D721Med (cell line): ENCODE measurements at regions not wholly inside any gene's neighbourhood (a gene's known extent, or its start where the extent isn't known, plus 50 kb on each side); places are given as distances from the start of the nearest gene placed in this dataset.

ENCODE experiments used
- DNase-seq: peaks from one replicate; pipeline ENCODE4 v3.0.0; 2011; ENCODE audit warnings: low spot score; ENCODE audit not compliant: insufficient read length
- FAIRE-seq: peaks from 2 replicates; lab custom pipeline; 2011; peaks lifted over from hg19 to GRCh38; lab: Jason Lieb, UNC
- CTCF ChIP-seq: IDR thresholded peaks from 2 replicates; pipeline ENCODE4 v1.5.1; 2012; ENCODE audit warnings: mild to moderate bottlenecking, control low read depth; ENCODE audit not compliant: insufficient read depth; ENCODE audit errors: missing control alignments

GRCh38 chr13:103926118-103926517, 859.9 kb upstream of the SLC10A2 start:
- DNase-seq (no peak), FAIRE-seq (no peak)
- TF ChIP-seq CTCF = no peak

GRCh38 chr13:103908911-103909310, 842.7 kb upstream of the SLC10A2 start:
- no peak for DNase-seq
- no peak for TF ChIP-seq CTCF
- no peak for FAIRE-seq

- FAIRE-seq (peak; percentile 82), DNase-seq (no peak)
- TF ChIP-seq CTCF = no peak
Observed at GRCh38 chr13:103908274-103908673, 842.1 kb upstream of the SLC10A2 start.

- FAIRE-seq (no peak), DNase-seq (no peak)
- no peak for TF ChIP-seq CTCF
Observed at GRCh38 chr13:103903790-103904189, 837.6 kb upstream of the SLC10A2 start.

- FAIRE-seq (no peak), DNase-seq (no peak)
- TF ChIP-seq CTCF = no peak
Observed at GRCh38 chr13:103898481-103898880, 832.3 kb upstream of the SLC10A2 start.

- FAIRE-seq (no peak), DNase-seq (no peak)
- no peak for TF ChIP-seq CTCF
Observed at GRCh38 chr13:103895835-103896531, 829.8 kb upstream of the SLC10A2 start.

GRCh38 chr13:103894626-103895025, 828.4 kb upstream of the SLC10A2 start:
- FAIRE-seq (no peak), DNase-seq (no peak)
- no peak for TF ChIP-seq CTCF
